Ramos (cell line): ENCODE measurements at regions not wholly inside any gene's neighbourhood (a gene's known extent, or its start where the extent isn't known, plus 50 kb on each side); places are given as distances from the start of the nearest gene placed in this dataset.
"Not testable (repeated sequence)": the region's sequence is repeated elsewhere in the genome, so short reads cannot be mapped to it uniquely, and the experiment has no call there.

Source experiments
- in situ Hi-C: fragments of 300-500 bp; cut with MboI; formaldehyde crosslinking; loops from one replicate; pipeline ENCODE4 v1.14.3; 2022; ENCODE audit warnings: low sequenced_read_pairs; ENCODE audit not compliant: unreplicated experiment

GRCh38 chr1:56099766-56100265 lies 479.5 kb downstream of the PLPP3 start:
- in situ Hi-C loops: no loop called here

- in situ Hi-C loops: no loop called here
Measured at GRCh38 chr1:56098946-56099345, 480.4 kb downstream of the PLPP3 start.

GRCh38 chr1:56097713-56098112 lies 481.6 kb downstream of the PLPP3 start:
- in situ Hi-C loops: no loop called here

DNA sequence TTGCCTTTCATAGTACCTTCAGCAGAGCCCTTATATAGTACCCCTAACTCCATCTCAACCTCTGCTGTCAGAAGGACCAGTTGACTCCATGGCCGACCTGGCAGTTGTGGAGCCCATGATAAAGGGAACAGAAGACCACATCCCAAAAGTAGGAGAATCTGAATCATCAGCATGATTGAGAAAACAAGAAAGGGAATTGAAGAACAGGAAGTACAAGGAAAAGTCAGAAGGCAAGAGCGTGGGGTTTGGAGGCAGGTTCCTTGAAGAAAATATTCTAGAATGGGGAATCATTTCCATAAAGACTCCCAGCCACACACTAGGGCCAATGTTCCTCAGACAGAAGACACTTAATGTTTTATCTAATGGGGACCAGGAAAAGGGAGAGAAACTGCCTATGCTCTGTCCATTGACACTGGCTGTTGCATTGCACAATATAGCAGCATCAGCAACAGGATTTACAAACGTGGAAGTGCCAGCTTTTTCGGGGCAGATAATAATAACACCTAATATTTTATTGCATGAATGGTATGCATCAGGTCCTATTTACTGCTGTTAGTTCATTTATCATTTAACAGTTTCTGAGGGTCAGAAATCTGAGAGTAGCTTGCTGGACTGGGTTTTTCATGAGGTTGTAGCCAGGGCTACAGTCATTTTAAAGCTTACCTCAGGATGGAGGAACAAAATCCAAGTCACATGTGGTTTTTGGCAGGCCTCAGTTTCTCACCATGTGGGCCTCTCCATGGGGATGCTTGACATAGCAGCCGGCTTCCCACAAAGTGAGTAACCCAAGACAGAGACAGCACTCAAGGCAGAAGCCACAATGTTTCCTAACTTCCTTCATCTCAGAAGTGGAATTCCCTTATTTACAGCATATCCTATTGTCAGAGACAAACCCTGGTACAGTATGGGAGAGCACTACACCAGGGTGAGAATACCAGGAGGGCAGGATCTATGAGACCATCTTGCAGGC lies 483.4 kb downstream of the PLPP3 start:
- in situ Hi-C loops: no loop called here

- in situ Hi-C loops: no loop called here
Measured at GRCh38 chr1:56094168-56094567, 485.2 kb downstream of the PLPP3 start.

- in situ Hi-C loops: no loop called here
Measured at GRCh38 chr1:56092684-56093570, 486.4 kb downstream of the PLPP3 start.

GRCh38 chr1:56089826-56090225 lies 489.5 kb downstream of the PLPP3 start:
- in situ Hi-C loops: not testable (repeated sequence)

DNA sequence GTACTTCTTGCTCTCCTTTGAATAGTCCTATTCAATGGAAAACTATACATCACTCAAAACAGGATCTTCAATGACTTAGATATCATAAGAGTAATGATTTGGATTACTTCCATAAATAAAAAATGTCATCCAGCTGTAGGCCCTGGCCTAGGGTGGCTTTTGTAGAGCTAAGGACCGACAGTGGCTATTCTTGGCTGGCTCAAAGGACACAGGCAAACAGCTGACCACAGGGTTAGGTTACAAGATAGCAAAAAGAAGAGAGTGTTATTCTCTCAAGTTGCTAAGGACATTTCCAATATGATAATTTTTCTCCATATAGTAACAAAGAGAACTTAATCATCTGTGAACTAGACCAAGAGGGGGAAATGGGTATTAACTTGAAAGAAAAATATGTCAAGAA lies 495.1 kb downstream of the PLPP3 start:
- in situ Hi-C loops: no loop called here

DNA sequence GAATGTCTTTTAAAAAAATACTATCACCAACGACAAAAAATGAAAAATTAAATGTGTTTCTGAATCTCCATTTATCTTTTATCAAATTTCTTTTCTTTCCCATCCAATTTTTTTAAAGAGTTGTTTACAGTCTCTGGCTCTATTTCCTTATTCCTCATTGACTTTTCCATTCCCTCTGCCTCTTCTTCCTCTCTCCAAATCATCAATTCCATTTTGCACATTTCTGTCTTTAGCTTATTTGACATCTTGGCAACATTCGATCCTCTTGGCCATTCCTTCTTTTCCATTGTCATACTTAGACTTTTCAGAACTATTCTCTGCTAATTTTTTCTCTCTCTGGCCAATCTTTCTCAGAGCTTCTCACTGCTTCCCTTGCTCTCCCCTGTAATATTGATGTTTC lies 497.6 kb downstream of the PLPP3 start:
- in situ Hi-C loops: no loop called here

DNA sequence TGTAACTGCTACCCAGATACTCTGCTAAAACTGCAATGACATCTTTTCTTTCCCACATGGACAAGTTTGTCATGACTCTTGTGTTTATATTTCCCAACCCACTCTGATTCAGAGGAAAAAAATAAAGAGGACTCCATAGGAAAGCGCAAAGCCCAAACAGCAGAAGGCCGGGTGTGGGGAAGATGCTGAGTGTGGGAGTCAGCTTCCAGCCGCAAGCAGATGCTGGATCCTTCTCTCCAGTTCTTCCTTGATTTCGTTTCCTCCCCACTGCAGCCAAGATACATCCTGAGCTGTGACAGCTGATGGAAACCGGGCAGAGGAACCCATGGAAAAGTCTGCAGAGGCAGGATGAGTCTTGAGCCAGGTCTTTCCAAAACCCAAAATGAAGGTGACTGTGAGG lies 498.2 kb downstream of the PLPP3 start:
- in situ Hi-C loops: no loop called here

- in situ Hi-C loops: no loop called here
Measured at GRCh38 chr1:56080123-56080522, 499.2 kb downstream of the PLPP3 start.

GRCh38 chr1:56079391-56079790 lies 500.0 kb downstream of the PLPP3 start:
- in situ Hi-C loops: no loop called here

- in situ Hi-C loops: no loop called here
Measured at GRCh38 chr1:56077206-56077605, 502.2 kb downstream of the PLPP3 start.

GRCh38 chr1:56074007-56074651 lies 505.2 kb downstream of the PLPP3 start:
- in situ Hi-C loops: no loop called here

DNA sequence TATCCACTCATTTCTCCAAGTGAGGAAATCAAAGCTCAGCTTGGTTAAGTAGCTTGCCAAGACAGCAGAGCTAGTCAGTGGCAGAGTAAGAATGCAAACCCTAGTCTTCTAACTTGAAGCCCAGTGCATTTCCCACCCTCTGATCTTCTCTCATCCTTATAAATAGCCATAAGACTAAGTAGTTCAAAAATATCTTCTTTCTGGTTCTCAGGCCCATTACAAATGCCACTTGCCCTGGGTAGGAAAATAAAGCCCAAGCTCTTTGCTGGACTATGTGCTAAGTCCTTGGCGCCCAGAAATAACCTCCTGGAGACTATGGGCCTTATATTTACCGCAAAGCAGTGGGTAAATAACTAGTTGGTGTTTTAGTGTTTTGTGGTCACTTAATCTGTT lies 505.8 kb downstream of the PLPP3 start:
- in situ Hi-C loops: no loop called here

DNA sequence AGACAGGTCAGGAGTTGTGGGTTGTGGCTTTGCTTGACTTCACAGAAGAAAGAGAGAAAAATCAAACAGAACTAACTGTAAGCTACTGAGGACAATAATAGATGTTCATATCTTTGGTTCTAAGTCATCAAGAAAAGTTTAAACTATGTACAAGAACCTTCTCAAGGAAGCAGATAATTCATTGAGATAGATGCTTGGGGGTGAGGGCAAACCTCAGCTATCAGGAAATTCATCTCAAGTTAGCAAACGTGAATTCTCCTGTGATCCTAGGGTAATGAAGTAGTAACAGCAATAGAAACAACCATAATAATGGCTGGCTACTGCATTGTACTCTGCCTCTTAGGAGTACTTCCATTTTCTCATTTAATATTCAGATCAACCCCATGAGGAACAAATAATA lies 506.2 kb downstream of the PLPP3 start:
- in situ Hi-C loops: no loop called here

- in situ Hi-C loops: no loop called here
Measured at GRCh38 chr1:56072310-56072709, 507.1 kb downstream of the PLPP3 start.

DNA sequence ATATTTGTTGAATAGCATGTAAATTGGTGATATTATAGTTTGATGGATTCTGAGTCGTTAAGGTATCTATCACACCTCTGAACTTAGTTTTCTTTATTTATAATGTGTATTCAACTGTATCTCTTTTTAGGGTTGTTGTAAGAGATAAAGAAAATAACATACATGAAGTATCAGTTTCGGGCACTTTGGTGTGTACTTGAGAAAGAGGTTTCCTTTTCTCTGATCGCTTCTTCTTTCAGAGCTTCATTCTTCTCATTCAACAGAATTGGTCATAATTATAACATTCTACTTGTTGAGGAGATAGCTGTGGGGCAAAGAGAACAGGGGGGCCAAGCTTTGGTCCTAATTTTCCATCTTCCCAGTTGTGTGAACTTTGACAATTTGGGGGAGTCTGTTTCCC lies 508.0 kb downstream of the PLPP3 start:
- in situ Hi-C loops: no loop called here

GRCh38 chr1:56070601-56071000 lies 508.8 kb downstream of the PLPP3 start:
- in situ Hi-C loops: no loop called here

- in situ Hi-C loops: no loop called here
Measured at GRCh38 chr1:56069824-56070223, 509.5 kb downstream of the PLPP3 start.
